Head of caudate nucleus (tissue), 42 donors: ENCODE measurements at regions not wholly inside any gene's neighbourhood (a gene's known extent, or its start where the extent isn't known, plus 50 kb on each side); places are given as distances from the start of the nearest gene placed in this dataset.

Source experiments
- DNase-seq, 42 donors: peaks; one replicate each; pipeline versions ENCODE4 v3.0.0 to v3.0.0-alpha.2; 2020 to 2021; ENCODE audit warnings: mixed read lengths in 7 of 42
- intact Hi-C: fragments of 100-400 bp; cut with DNase I; formaldehyde crosslinking; loops from one replicate; pipeline ENCODE4 v1.15.0; 2022

- no peak for DNase-seq
Observed at GRCh38 chr2:195392446-195393336, 264.3 kb upstream of the SLC39A10 start.

GRCh38 chr2:195390686-195391321, 266.2 kb upstream of the SLC39A10 start:
- intact Hi-C loops: no loop called here
- peak in 16 of 42 donors; percentile 6 to 64 (median 32) for DNase-seq

More at GRCh38 chr2:195392446-195393336, 264.3 kb upstream of the SLC39A10 start:
- intact Hi-C loops: no loop called here

- intact Hi-C loops: no loop called here
- DNase-seq: no peak
Observed at GRCh38 chr2:195388028-195388427, 269.0 kb upstream of the SLC39A10 start.

GRCh38 chr2:195382186-195382585, 274.8 kb upstream of the SLC39A10 start:
- DNase-seq: no peak
- intact Hi-C loops: no loop called here

- DNase-seq: no peak
- intact Hi-C loops: no loop called here
Observed at GRCh38 chr2:195370167-195370943, 286.7 kb upstream of the SLC39A10 start.

- intact Hi-C loops: no loop called here
- DNase-seq: no peak
Observed at GRCh38 chr2:195369218-195369587, 287.8 kb upstream of the SLC39A10 start.

- no peak for DNase-seq
Observed at GRCh38 chr2:195368249-195369217, 288.5 kb upstream of the SLC39A10 start.

GRCh38 chr2:195367809-195368208, 289.2 kb upstream of the SLC39A10 start:
- DNase-seq: no peak
- intact Hi-C loops: no loop called here

More at GRCh38 chr2:195368249-195369217, 288.5 kb upstream of the SLC39A10 start:
- intact Hi-C loops: no loop called here

- intact Hi-C loops: no loop called here
- DNase-seq: no peak
Observed at GRCh38 chr2:195364015-195364965, 292.7 kb upstream of the SLC39A10 start.

- intact Hi-C loops: no loop called here
Observed at GRCh38 chr2:195363496-195363895, 293.5 kb upstream of the SLC39A10 start.

GRCh38 chr2:195360242-195360641, 296.8 kb upstream of the SLC39A10 start:
- DNase-seq: no peak
- intact Hi-C loops: no loop called here

More at GRCh38 chr2:195363496-195363895, 293.5 kb upstream of the SLC39A10 start:
- DNase-seq: no peak

GRCh38 chr2:195359043-195359735, 297.8 kb upstream of the SLC39A10 start:
- DNase-seq: no peak
- intact Hi-C loops: no loop called here

- DNase-seq: no peak
- intact Hi-C loops: no loop called here
Observed at GRCh38 chr2:195356920-195357440, 300.0 kb upstream of the SLC39A10 start.

- DNase-seq: no peak
- intact Hi-C loops: no loop called here
Observed at GRCh38 chr2:195356026-195356425, 301.0 kb upstream of the SLC39A10 start.

- intact Hi-C loops: no loop called here
- DNase-seq: no peak
Observed at GRCh38 chr2:195352581-195352980, 304.4 kb upstream of the SLC39A10 start.

GRCh38 chr2:195343942-195344530, 313.0 kb upstream of the SLC39A10 start:
- DNase-seq: no peak
- intact Hi-C loops: no loop called here
